CD4-positive, CD25-positive, alpha-beta regulatory T cell (primary cell): ENCODE measurements at regions not wholly inside any gene's neighbourhood (a gene's known extent, or its start where the extent isn't known, plus 50 kb on each side); places are given as distances from the start of the nearest gene placed in this dataset.

Experiments
- ATAC-seq, 2 donors: fragments of 150-1000 bp; cut with Tn5 transposase; one replicate each; pipeline ENCODE4 v1.10.0; 2021; ENCODE audit warnings: low read depth in 2 of 2, moderate number of reproducible peaks in 2 of 2, moderate library complexity in 1 of 2
- DNase-seq, 3 donors: peaks; one replicate each; pipeline versions ENCODE4 v3.0.0 to v3.0.0-alpha.2; 2012 to 2022; ENCODE audit warnings: mixed read lengths in 1 of 3
- H3K27ac ChIP-seq: one replicate; pipeline ENCODE4 v1.7.0; 2013; ENCODE audit warnings: mild to moderate bottlenecking, low read length; ENCODE audit not compliant: insufficient read depth, poor library complexity, severe bottlenecking
- H3K27me3 ChIP-seq: one replicate; pipeline ENCODE4 v1.7.0; 2013; ENCODE audit warnings: low read length; ENCODE audit not compliant: control insufficient read depth, insufficient read depth
- H3K36me3 ChIP-seq: one replicate; pipeline ENCODE4 v1.7.0; 2013; ENCODE audit warnings: mild to moderate bottlenecking, low read length, moderate library complexity; ENCODE audit not compliant: control insufficient read depth, insufficient read depth
- H3K4me1 ChIP-seq: 2 replicates; pipeline ENCODE4 v1.7.0; 2013; ENCODE audit warnings: mild to moderate bottlenecking, low read length; ENCODE audit not compliant: insufficient read depth, control insufficient read depth, poor library complexity, severe bottlenecking
- H3K4me3 ChIP-seq: one replicate; pipeline ENCODE4 v1.7.0; 2013; ENCODE audit warnings: low read depth, mild to moderate bottlenecking, low read length, moderate library complexity
- H3K9me3 ChIP-seq, 2 experiments: 1 replicate in 1 of 2; 2 replicates in 1 of 2; pipeline ENCODE4 v1.7.0; 2013; ENCODE audit warnings: low read length in 2 of 2, mild to moderate bottlenecking in 1 of 2, moderate library complexity in 1 of 2; ENCODE audit not compliant: control insufficient read depth in 2 of 2
- H3K27ac Mint-ChIP-seq, 3 donors: one replicate each; pipeline ENCODE4 v1.8.0; 2020 to 2022; ENCODE audit warnings: mild to moderate bottlenecking in 3 of 3, mixed read lengths in 3 of 3, moderate library complexity in 2 of 3
- H3K27me3 Mint-ChIP-seq: one replicate; pipeline ENCODE4 v1.8.0; 2022; ENCODE audit warnings: mild to moderate bottlenecking, mixed read lengths
- H3K36me3 Mint-ChIP-seq: one replicate; pipeline ENCODE4 v1.8.0; 2020; ENCODE audit warnings: mixed read lengths
- H3K4me1 Mint-ChIP-seq, 4 donors: one replicate each; pipeline ENCODE4 v1.8.0; 2020 to 2022; ENCODE audit warnings: mixed read lengths in 4 of 4, mild to moderate bottlenecking in 1 of 4
- H3K4me3 Mint-ChIP-seq, 4 donors: one replicate each; pipeline ENCODE4 v1.8.0; 2020 to 2022; ENCODE audit warnings: mild to moderate bottlenecking in 4 of 4, mixed read lengths in 4 of 4, moderate library complexity in 3 of 4
- H3K9me3 Mint-ChIP-seq, 7 donors: one replicate each; pipeline ENCODE4 v1.8.0; 2020 to 2022; ENCODE audit warnings: mixed read lengths in 7 of 7, mild to moderate bottlenecking in 3 of 7, moderate library complexity in 2 of 7

- Histone ChIP-seq H3K4me1 (no peaks in the 10 kb centered on the region), H3K36me3 (no peaks in the 10 kb centered on the region), H3K27me3 (no peaks in the 10 kb centered on the region), H3K27ac (no peak overlapping the region), H3K4me3 (no peak overlapping the region), H3K9me3 (no peaks in the 10 kb centered on the region)
- ATAC-seq, result no peak
- DNase-seq, result no peak
- peaks cover 0 to 2% (median 0%) of the 10 kb centered on the region in 7 donors for H3K9me3 Mint-ChIP-seq
- no peaks in the 10 kb centered on the region for H3K4me1 Mint-ChIP-seq
- H3K27ac Mint-ChIP-seq, result no peak overlapping the region
- H3K4me3 Mint-ChIP-seq, result no peak overlapping the region
- H3K36me3 Mint-ChIP-seq, result peaks cover 4% of the 10 kb centered on the region
- peaks cover 10% of the 10 kb centered on the region for H3K27me3 Mint-ChIP-seq
Measured at GRCh38 chr12:28099871-28100270, 90.4 kb upstream of the CCDC91 start.

GRCh38 chr12:28100717-28101116 lies 89.5 kb upstream of the CCDC91 start:
- no peaks in the 10 kb centered on the region for H3K27me3 ChIP-seq
- no peaks in the 10 kb centered on the region for H3K9me3 ChIP-seq
- Mint-ChIP-seq H3K27me3 (peaks cover 10% of the 10 kb centered on the region), H3K27ac (no peak overlapping the region), H3K36me3 (peaks cover 4% of the 10 kb centered on the region), H3K9me3 (peaks cover 0 to 2% (median 0%) of the 10 kb centered on the region in 7 donors), H3K4me3 (no peak overlapping the region), H3K4me1 (no peaks in the 10 kb centered on the region)
- no peaks in the 10 kb centered on the region for H3K36me3 ChIP-seq
- ATAC-seq (no peak), DNase-seq (no peak)
- H3K4me1 ChIP-seq, result no peaks in the 10 kb centered on the region
- H3K4me3 ChIP-seq, result no peak overlapping the region
- no peak overlapping the region for H3K27ac ChIP-seq

GRCh38 chr12:28104316-28104715 lies 85.9 kb upstream of the CCDC91 start:
- H3K27ac Mint-ChIP-seq, result no peak overlapping the region
- H3K4me3 Mint-ChIP-seq, result no peak overlapping the region
- H3K4me1 ChIP-seq, result no peaks in the 10 kb centered on the region
- no peak for ATAC-seq
- peaks cover 0 to 13% (median 0%) of the 10 kb centered on the region in 4 donors for H3K4me1 Mint-ChIP-seq
- no peak overlapping the region for H3K4me3 ChIP-seq
- no peak for DNase-seq
- no peak overlapping the region for H3K27ac ChIP-seq
- H3K27me3 ChIP-seq, result no peaks in the 10 kb centered on the region
- H3K36me3 ChIP-seq, result no peaks in the 10 kb centered on the region
- no peaks in the 10 kb centered on the region for H3K9me3 ChIP-seq
- H3K36me3 Mint-ChIP-seq, result peaks cover 4% of the 10 kb centered on the region
- H3K9me3 Mint-ChIP-seq, result peaks cover 0 to 4% (median 0%) of the 10 kb centered on the region in 7 donors
- H3K27me3 Mint-ChIP-seq, result no peaks in the 10 kb centered on the region

- no peak overlapping the region for H3K4me3 Mint-ChIP-seq
- H3K4me1 Mint-ChIP-seq, result peaks cover 0 to 13% (median 0%) of the 10 kb centered on the region in 4 donors
- H3K27me3 ChIP-seq, result no peaks in the 10 kb centered on the region
- ATAC-seq (no peak), DNase-seq (no peak)
- peaks cover 0 to 4% (median 0%) of the 10 kb centered on the region in 7 donors for H3K9me3 Mint-ChIP-seq
- no peaks in the 10 kb centered on the region for H3K4me1 ChIP-seq
- H3K27ac ChIP-seq, result no peak overlapping the region
- H3K4me3 ChIP-seq, result no peak overlapping the region
- no peaks in the 10 kb centered on the region for H3K36me3 ChIP-seq
- H3K27me3 Mint-ChIP-seq, result no peaks in the 10 kb centered on the region
- H3K36me3 Mint-ChIP-seq, result peaks cover 4% of the 10 kb centered on the region
- no peaks in the 10 kb centered on the region for H3K9me3 ChIP-seq
- no peak overlapping the region for H3K27ac Mint-ChIP-seq
Measured at GRCh38 chr12:28104903-28105864, 85.1 kb upstream of the CCDC91 start.

GRCh38 chr12:28107679-28108078 lies 82.6 kb upstream of the CCDC91 start:
- Histone ChIP-seq H3K9me3 (no peaks in the 10 kb centered on the region), H3K4me1 (no peaks in the 10 kb centered on the region), H3K27ac (no peak overlapping the region), H3K4me3 (no peak overlapping the region), H3K36me3 (no peaks in the 10 kb centered on the region), H3K27me3 (peaks cover 3% of the 10 kb centered on the region)
- ATAC-seq (no peak), DNase-seq (no peak)
- Mint-ChIP-seq H3K27me3 (no peaks in the 10 kb centered on the region), H3K36me3 (peaks cover 4% of the 10 kb centered on the region), H3K4me3 (no peak overlapping the region), H3K9me3 (peaks cover 0 to 5% (median 0%) of the 10 kb centered on the region in 7 donors), H3K4me1 (peaks cover 0 to 13% (median 0%) of the 10 kb centered on the region in 4 donors), H3K27ac (no peak overlapping the region)

- no peaks in the 10 kb centered on the region for H3K4me1 ChIP-seq
- no peaks in the 10 kb centered on the region for H3K36me3 ChIP-seq
- Mint-ChIP-seq H3K36me3 (no peaks in the 10 kb centered on the region), H3K27me3 (no peaks in the 10 kb centered on the region), H3K9me3 (peaks cover 0 to 5% (median 0%) of the 10 kb centered on the region in 7 donors), H3K4me3 (no peak overlapping the region), H3K27ac (no peak overlapping the region), H3K4me1 (peaks cover 0 to 13% (median 0%) of the 10 kb centered on the region in 4 donors)
- no peak for ATAC-seq
- peaks cover 3% of the 10 kb centered on the region for H3K27me3 ChIP-seq
- no peaks in the 10 kb centered on the region for H3K9me3 ChIP-seq
- DNase-seq, result no peak
- no peak overlapping the region for H3K27ac ChIP-seq
- H3K4me3 ChIP-seq, result no peak overlapping the region
Measured at GRCh38 chr12:28108599-28108998, 81.7 kb upstream of the CCDC91 start.

GRCh38 chr12:28110329-28110728 lies 79.9 kb upstream of the CCDC91 start:
- H3K4me1 Mint-ChIP-seq, result peaks cover 0 to 13% (median 0%) of the 10 kb centered on the region in 4 donors
- Histone ChIP-seq H3K9me3 (no peaks in the 10 kb centered on the region), H3K27ac (no peak overlapping the region), H3K36me3 (no peaks in the 10 kb centered on the region), H3K4me1 (no peaks in the 10 kb centered on the region), H3K27me3 (peaks cover 3% of the 10 kb centered on the region), H3K4me3 (no peak overlapping the region)
- no peaks in the 10 kb centered on the region for H3K36me3 Mint-ChIP-seq
- no peak overlapping the region for H3K27ac Mint-ChIP-seq
- H3K27me3 Mint-ChIP-seq, result peaks cover 4% of the 10 kb centered on the region
- no peak overlapping the region for H3K4me3 Mint-ChIP-seq
- peaks cover 0 to 4% (median 0%) of the 10 kb centered on the region in 7 donors for H3K9me3 Mint-ChIP-seq
- DNase-seq (peak in 1 of 3 donors; percentile 7), ATAC-seq (no peak)

GRCh38 chr12:28114488-28114887 lies 75.8 kb upstream of the CCDC91 start:
- H3K27ac Mint-ChIP-seq, result no peak overlapping the region

More at GRCh38 chr12:28114488-28114887, 75.8 kb upstream of the CCDC91 start:
- H3K4me3 Mint-ChIP-seq, result no peak overlapping the region
- Histone ChIP-seq H3K4me1 (no peaks in the 10 kb centered on the region), H3K36me3 (no peaks in the 10 kb centered on the region), H3K9me3 (no peaks in the 10 kb centered on the region), H3K27me3 (peaks cover 3% of the 10 kb centered on the region), H3K4me3 (no peak overlapping the region), H3K27ac (no peak overlapping the region)
- DNase-seq (no peak), ATAC-seq (no peak)
- H3K27me3 Mint-ChIP-seq, result peaks cover 4% of the 10 kb centered on the region
- peaks cover 0 to 4% (median 0%) of the 10 kb centered on the region in 7 donors for H3K9me3 Mint-ChIP-seq
- no peaks in the 10 kb centered on the region for H3K4me1 Mint-ChIP-seq
- H3K36me3 Mint-ChIP-seq, result no peaks in the 10 kb centered on the region
